Stimulated activated naive CD8-positive, alpha-beta T cell treated with anti-CD3 and anti-CD28 coated beads, Interleukin-15, Interleukin-2, amounts not matched to agents 100 ng/mL and 50 ng/mL, for 24 hours (primary cell): ENCODE measurements at regions not wholly inside any gene's neighbourhood (a gene's known extent, or its start where the extent isn't known, plus 50 kb on each side); places are given as distances from the start of the nearest gene placed in this dataset.
"Not testable (repeated sequence)": the region's sequence is repeated elsewhere in the genome, so short reads cannot be mapped to it uniquely, and the experiment has no call there.

Experiments used
- H3K27ac Mint-ChIP-seq: one replicate; pipeline ENCODE4 v1.8.0; 2021; ENCODE audit warnings: mild to moderate bottlenecking, mixed read lengths
- H3K27me3 Mint-ChIP-seq: one replicate; pipeline ENCODE4 v1.8.0; 2021; ENCODE audit warnings: mixed read lengths
- H3K36me3 Mint-ChIP-seq: one replicate; pipeline ENCODE4 v1.8.0; 2021; ENCODE audit warnings: low read depth, mixed read lengths
- H3K4me1 Mint-ChIP-seq: one replicate; pipeline ENCODE4 v1.8.0; 2021; ENCODE audit warnings: low read depth, mixed read lengths
- H3K4me3 Mint-ChIP-seq: one replicate; pipeline ENCODE4 v1.8.0; 2021; ENCODE audit warnings: mild to moderate bottlenecking, mixed read lengths
- H3K9me3 Mint-ChIP-seq: one replicate; pipeline ENCODE4 v1.8.0; 2021; ENCODE audit warnings: mixed read lengths

DNA sequence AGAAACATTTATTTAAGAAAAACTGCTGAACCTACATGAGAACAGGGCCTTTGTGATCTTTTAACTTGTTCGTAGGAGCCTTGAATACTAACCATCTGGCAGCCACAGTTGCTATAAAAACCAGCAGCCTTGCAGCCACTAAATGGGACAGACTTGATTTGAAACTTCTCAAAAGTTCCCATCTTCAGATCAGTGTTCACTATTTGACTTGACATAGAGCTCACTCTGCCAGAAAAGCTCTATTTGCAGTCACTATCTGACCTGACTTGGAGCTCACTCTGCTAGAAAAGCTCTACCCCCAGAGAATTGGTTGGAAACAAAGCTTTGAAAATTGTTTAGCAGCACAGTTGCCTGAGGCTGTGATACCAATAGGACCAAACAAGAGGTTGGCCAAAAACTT, 119.3 kb upstream of the F13A1 start:
- Mint-ChIP-seq H3K9me3 (peaks cover 4% of the 10 kb centered on the region), H3K27me3 (peaks cover 9% of the 10 kb centered on the region), H3K36me3 (no peaks in the 10 kb centered on the region), H3K27ac (no peak overlapping the region), H3K4me1 (no peaks in the 10 kb centered on the region), H3K4me3 (no peak overlapping the region)

DNA sequence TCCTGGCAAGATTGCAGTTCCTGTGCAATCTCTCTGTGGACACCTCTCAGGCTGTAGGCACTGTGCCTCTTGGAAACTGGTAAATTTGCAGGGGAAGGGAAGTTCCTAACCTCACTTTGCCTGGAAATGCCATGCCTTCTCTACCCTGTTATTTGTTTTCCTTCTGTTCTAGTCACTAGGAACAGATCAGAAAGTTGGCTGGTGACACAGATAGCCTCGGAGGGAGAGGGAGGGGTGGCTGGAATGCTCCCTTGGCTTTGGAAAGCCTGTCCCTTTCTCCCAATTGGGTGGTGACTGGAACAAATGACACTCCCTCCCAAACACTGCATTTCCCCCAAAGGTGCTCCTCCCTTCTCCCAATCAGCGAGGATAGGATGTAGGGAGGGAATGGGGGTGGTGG, 131.5 kb upstream of the F13A1 start:
- H3K27me3 Mint-ChIP-seq = peaks cover 7% of the 10 kb centered on the region
- no peak overlapping the region for H3K27ac Mint-ChIP-seq
- H3K9me3 Mint-ChIP-seq = no peaks in the 10 kb centered on the region
- H3K36me3 Mint-ChIP-seq = no peaks in the 10 kb centered on the region
- no peak overlapping the region for H3K4me3 Mint-ChIP-seq
- no peaks in the 10 kb centered on the region for H3K4me1 Mint-ChIP-seq

DNA sequence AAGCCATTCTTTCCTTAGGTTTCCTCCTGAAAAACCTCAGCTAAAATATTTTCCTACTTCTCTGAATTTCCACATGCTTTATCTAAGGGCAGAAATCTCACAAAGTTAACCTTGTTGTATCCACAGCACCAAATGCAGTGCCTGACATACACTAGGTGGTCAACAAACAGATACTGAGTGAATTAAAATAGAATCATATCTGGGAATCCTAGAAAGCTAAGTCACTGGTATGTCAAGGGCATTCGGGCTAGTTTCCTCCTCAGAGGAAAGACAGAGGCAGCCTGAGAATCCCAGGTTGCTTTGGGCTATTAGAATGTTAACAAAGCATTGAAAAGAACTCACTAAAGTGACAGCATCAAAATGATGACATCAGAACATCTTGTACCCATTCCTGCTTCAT, 132.7 kb upstream of the F13A1 start:
- H3K4me3 Mint-ChIP-seq = no peak overlapping the region
- peaks cover 7% of the 10 kb centered on the region for H3K27me3 Mint-ChIP-seq
- H3K9me3 Mint-ChIP-seq = no peaks in the 10 kb centered on the region
- no peaks in the 10 kb centered on the region for H3K4me1 Mint-ChIP-seq
- H3K27ac Mint-ChIP-seq = no peak overlapping the region
- H3K36me3 Mint-ChIP-seq = no peaks in the 10 kb centered on the region

DNA sequence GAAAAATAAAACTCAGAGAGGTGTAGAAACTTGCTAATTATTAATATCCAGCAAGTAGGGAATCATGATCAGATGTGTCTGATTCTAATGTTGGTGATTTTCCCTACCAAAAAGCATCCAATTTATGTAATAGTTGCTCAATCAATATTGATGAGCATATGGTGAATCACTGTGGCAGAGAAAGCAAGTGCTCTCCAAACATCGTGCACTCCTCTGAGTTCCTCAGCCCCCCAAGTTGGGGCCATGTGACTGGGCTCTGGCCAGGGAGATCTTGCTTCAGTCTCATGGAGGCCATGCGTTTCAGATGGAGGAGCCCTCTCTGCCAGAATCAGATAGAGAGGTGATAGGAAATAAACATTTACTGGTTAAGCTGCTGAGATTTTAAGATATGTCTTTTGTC, 133.2 kb upstream of the LY86 start:
- Mint-ChIP-seq H3K4me3 (no peak overlapping the region), H3K27ac (no peak overlapping the region), H3K4me1 (no peaks in the 10 kb centered on the region), H3K36me3 (no peaks in the 10 kb centered on the region), H3K27me3 (peaks cover 9% of the 10 kb centered on the region), H3K9me3 (peaks cover 3% of the 10 kb centered on the region)

DNA sequence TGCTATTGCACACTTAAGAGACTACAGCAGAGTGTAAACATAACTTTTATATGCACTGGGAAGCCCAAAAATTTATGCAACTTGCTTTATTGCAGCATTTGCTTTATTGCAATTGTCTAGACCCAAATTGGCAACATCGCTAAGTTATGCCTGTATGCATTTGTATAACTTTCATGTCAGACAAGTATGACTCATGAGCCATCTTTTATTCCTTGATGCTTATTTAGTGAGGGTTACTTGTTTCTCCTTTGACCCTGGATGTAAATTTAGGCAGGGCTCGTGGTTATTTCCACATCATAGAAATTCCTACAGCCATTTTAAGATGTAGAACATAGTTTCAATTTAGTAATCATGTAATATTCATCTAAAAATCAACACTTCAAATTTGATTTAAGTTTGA, 130.3 kb upstream of the LY86 start:
- Mint-ChIP-seq H3K9me3 (peaks cover 3% of the 10 kb centered on the region), H3K4me3 (no peak overlapping the region), H3K27me3 (peaks cover 14% of the 10 kb centered on the region), H3K27ac (no peak overlapping the region), H3K4me1 (no peaks in the 10 kb centered on the region), H3K36me3 (no peaks in the 10 kb centered on the region)

DNA sequence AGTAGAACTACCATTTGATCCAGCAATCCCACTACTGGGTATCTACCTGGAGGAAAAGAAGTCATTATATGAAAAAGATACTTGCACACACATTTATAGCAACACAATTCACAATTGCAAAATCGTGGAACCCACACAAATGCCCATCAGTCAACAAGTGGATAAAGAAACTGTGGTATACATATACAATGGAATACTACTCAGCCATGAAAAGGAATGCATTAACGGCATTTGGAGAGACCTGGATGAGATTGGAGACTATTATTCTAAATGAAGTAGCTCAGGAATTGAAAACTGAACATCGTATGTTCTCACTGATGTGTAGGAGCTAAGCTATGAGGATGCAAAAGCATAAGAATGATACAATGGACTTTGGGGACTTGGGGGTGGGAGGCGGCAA, 128.6 kb upstream of the LY86 start:
- not testable (repeated sequence) for H3K9me3 Mint-ChIP-seq, H3K4me1 Mint-ChIP-seq, H3K36me3 Mint-ChIP-seq, H3K27ac Mint-ChIP-seq, H3K4me3 Mint-ChIP-seq
- H3K27me3 Mint-ChIP-seq = peaks cover 19% of the 10 kb centered on the region

DNA sequence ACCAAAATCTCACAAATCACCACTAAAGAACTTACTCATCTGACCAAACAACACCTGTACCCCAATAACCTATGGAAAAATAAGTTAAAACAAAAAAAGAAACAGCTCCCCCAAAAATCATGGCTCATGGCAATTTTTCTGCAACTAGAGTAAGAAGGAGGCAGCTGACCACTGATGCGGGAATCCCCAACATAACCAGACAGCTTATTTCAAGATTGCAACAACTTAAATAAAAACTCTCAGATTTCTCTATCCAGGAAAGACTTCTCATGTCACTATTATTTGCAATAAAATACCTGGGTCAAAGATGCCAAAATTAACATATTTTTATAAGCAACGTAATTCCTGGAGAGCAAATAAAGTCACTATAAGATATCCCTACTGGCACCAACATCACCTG, 128.1 kb upstream of the LY86 start:
- H3K36me3 Mint-ChIP-seq = no peaks in the 10 kb centered on the region
- no peaks in the 10 kb centered on the region for H3K4me1 Mint-ChIP-seq
- H3K27ac Mint-ChIP-seq = no peak overlapping the region
- no peak overlapping the region for H3K4me3 Mint-ChIP-seq
- H3K27me3 Mint-ChIP-seq = peaks cover 19% of the 10 kb centered on the region
- peaks cover 3% of the 10 kb centered on the region for H3K9me3 Mint-ChIP-seq

DNA sequence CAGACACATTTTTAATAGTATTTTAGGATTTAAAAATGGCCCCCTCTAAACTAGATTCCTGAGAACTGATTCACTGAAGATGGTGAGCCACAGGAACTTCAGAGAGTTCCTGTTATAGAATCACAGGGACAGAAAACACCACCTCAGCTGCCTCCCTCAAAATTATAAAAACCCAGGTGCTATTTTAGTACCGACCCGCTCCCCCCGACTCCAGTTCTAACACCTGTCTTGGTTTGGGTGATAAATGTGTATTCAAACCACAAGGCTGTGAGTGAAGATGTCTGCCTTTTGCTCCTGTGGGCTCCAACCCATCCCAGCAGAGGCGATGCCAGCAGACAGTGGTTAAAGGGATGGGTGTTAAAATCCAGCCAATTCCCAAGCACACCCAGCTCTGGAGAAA, 127.4 kb upstream of the LY86 start:
- H3K27me3 Mint-ChIP-seq = peaks cover 20% of the 10 kb centered on the region
- peaks cover 3% of the 10 kb centered on the region for H3K9me3 Mint-ChIP-seq
- no peak overlapping the region for H3K4me3 Mint-ChIP-seq
- no peaks in the 10 kb centered on the region for H3K36me3 Mint-ChIP-seq
- no peak overlapping the region for H3K27ac Mint-ChIP-seq
- H3K4me1 Mint-ChIP-seq = no peaks in the 10 kb centered on the region

DNA sequence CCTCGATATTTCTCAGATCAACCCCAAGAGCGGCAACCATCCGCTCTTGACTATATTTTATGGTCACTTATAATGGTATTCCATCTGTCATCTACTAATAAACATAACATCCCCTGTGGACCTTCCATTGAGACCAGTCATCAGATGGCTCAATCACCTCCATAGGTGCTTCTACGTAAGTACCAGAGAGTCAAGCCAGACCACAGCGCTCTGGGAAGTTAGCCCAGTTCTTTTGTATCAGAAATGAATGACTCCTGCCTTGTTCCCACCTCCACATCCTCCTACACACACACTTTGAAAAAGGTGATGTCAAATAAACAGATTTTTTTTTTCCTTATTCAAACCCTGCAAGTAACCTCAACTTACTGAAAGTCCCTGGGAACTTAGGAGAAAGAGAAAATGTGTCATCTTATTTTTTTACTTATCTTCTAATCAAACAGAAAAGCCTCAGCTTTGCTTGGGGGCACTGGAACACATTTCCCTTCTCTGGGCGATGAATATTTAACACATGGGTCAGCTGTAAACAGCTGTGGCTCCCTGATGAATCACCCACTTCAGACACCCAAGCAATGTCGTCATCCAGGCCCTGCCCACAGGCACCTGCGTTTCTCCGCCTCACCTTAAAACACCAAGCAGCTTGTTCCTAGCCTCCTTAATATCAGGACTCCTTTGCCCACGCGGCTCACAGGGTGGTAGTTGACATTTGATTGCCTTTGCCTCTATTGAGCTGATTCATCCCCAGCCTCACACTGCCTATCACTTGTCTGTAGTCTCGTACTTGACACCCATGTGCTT, 121.4 kb upstream of the LY86 start:
- H3K4me3 Mint-ChIP-seq = no peak overlapping the region
- peaks cover 12% of the 10 kb centered on the region for H3K9me3 Mint-ChIP-seq
- no peaks in the 10 kb centered on the region for H3K36me3 Mint-ChIP-seq
- H3K27ac Mint-ChIP-seq = no peak overlapping the region
- peaks cover 12% of the 10 kb centered on the region for H3K27me3 Mint-ChIP-seq
- no peaks in the 10 kb centered on the region for H3K4me1 Mint-ChIP-seq

DNA sequence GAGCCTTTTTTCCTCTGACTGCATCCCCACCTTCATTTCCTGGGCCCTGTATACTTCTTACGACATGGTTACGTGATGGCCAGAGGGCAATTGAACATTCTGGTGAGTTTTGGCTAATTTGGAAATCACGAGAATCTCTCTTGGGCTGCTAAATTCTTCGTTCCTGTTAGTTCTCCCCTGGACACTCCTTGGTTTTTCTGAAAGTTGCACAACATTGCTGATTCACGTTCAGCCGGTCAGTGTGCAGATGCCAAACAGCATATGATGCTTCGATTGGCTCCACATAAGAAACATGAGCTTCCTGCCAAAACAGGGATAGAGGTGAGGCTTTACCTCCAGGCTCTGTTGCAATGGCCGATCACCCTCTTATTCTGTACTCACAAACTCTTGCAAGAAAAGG, 119.4 kb upstream of the LY86 start:
- peaks cover 6% of the 10 kb centered on the region for H3K27me3 Mint-ChIP-seq
- no peaks in the 10 kb centered on the region for H3K36me3 Mint-ChIP-seq
- H3K9me3 Mint-ChIP-seq = peaks cover 12% of the 10 kb centered on the region
- H3K27ac Mint-ChIP-seq = no peak overlapping the region
- H3K4me1 Mint-ChIP-seq = no peaks in the 10 kb centered on the region
- H3K4me3 Mint-ChIP-seq = no peak overlapping the region

DNA sequence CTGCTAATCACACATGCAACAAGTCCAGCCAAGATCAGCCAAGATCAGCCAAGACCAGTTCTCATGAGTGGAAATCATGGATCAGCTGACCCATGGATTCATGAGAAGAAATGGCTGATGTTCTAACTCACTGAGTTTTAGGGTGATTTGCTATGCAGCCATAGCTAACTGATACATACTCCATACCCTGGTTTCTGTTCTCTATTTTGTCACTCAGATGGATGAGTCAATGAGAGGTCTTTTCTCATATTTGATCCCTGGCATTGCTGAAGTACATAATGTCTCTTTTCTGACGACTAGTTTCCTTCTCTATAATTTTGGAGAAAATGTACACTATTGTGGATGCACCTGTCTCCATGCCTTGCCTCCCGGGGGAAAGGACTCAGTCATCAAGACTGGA, 118.4 kb upstream of the LY86 start:
- Mint-ChIP-seq H3K36me3 (no peaks in the 10 kb centered on the region), H3K9me3 (peaks cover 12% of the 10 kb centered on the region), H3K27ac (no peak overlapping the region), H3K27me3 (peaks cover 6% of the 10 kb centered on the region), H3K4me3 (no peak overlapping the region), H3K4me1 (no peaks in the 10 kb centered on the region)

DNA sequence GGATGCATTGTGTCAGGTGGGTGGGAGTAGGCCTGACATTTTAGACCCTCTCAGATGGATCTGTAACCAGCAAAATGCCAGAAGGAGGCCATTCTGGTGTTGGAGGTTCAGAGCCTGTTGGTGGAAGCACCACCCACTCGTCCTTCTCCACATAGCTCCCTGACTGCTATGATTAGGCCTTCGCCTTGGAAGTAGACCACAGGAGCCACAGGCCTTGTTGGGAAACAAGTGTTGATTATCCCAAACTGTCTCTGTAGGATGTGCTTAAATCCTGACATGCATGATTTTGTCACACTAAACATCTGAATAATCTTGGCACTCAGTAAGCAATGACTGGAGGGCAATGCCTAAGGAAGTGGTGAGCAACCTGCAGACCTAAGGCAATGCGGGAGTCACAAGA, 117.2 kb upstream of the LY86 start:
- peaks cover 12% of the 10 kb centered on the region for H3K9me3 Mint-ChIP-seq
- H3K4me1 Mint-ChIP-seq = no peaks in the 10 kb centered on the region
- no peak overlapping the region for H3K27ac Mint-ChIP-seq
- no peaks in the 10 kb centered on the region for H3K36me3 Mint-ChIP-seq
- H3K4me3 Mint-ChIP-seq = no peak overlapping the region
- H3K27me3 Mint-ChIP-seq = peaks cover 4% of the 10 kb centered on the region

DNA sequence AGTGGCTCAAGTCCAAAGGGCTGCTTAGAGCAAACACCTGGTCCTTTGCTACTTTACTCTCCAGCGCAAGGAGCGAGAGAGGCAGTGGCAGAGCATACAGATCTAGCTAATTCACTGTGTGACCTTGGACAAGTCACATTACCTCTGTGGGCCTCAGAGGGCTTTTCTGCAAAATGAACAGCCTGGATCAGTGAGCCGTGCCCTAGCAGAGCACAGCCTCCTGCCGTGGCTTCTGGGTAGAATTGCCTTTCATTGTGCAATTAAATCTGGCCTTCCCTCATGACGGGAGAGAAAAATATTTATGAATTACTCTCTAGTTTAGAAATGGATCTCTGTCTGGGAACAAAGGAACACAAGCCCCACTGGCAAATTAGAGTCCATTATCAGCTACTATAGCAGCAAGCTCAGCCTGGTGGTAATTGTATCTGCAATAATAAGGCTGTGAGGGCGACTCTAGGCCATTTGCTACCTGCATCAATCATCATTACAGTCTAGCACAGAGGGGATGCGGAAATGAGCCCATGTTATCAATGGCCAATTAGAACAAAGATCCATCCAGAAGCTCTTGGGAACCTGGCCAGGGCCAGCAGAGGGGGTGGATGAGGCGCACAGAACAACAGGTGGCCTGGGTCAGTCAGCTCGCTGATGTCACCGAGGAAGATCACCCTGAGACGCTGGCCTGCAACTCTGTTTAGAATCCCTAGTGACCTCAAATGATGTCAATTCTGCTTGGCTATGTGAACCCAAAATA, 114.2 kb upstream of the LY86 start:
- Mint-ChIP-seq H3K4me3 (no peak overlapping the region), H3K9me3 (peaks cover 12% of the 10 kb centered on the region), H3K4me1 (no peaks in the 10 kb centered on the region), H3K27me3 (peaks cover 20% of the 10 kb centered on the region), H3K36me3 (no peaks in the 10 kb centered on the region), H3K27ac (no peak overlapping the region)

DNA sequence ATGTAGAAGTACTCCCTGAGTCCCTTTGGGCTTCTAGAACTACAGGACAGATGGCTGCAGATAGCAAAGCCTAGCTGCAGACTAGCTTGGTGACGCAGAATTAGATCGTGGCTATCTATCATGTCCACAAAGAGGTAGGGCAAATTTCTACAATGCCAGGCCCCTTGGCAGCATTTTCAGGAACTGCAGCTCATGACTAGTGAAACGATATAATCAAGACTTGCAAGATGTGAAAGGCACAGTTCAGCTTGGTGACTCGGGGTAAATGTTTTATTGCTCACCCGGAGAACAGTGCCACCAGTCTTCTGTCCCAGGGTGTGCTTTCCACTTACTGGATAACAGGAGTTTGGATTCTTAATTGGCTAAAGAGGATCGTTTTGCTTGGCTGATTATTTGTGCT, 108.7 kb upstream of the LY86 start:
- Mint-ChIP-seq H3K27ac (no peak overlapping the region), H3K27me3 (peaks cover 32% of the 10 kb centered on the region), H3K9me3 (peaks cover 4% of the 10 kb centered on the region), H3K36me3 (no peaks in the 10 kb centered on the region), H3K4me1 (no peaks in the 10 kb centered on the region), H3K4me3 (no peak overlapping the region)

DNA sequence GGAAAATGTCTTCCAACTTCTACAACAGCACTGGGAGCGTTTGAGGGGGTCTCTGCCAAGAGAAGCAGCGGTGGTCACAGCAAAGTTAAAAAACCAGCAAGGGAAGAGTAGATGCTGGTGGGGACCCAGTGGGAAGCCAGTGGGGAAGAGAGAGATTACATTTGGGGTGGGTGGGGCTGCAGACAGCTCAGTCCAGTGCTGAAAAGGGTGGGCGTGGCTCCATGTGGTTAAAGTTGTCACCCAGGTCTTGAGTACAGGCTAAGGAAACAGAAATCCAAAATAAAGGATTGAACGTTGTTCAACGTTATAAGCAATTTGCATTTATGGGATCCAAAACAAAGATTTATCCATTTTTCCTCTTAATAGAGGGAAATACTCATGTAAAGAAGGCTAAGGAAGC, 106.3 kb upstream of the LY86 start:
- Mint-ChIP-seq H3K36me3 (no peaks in the 10 kb centered on the region), H3K27ac (no peak overlapping the region), H3K4me1 (no peaks in the 10 kb centered on the region), H3K9me3 (peaks cover 4% of the 10 kb centered on the region), H3K4me3 (no peak overlapping the region), H3K27me3 (peaks cover 32% of the 10 kb centered on the region)

DNA sequence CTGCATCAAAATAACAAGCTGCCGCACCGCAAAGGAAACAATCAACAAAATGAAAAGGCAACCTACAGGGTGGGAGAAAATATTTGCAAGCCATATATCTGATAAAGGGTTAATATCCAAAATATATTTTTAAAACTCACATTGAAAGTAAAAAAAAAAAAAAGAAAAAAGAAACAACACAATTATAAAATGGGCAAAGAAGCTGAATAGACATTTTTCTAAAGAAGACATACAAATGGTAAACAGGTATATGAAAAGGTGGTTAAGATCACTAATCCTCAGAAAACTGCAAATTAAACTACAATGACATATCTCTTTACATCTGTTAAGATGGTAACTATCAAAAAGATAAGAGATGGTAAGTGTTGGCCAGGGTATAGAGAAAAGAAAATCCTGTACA, 105.4 kb upstream of the LY86 start:
- Mint-ChIP-seq H3K9me3 (peaks cover 4% of the 10 kb centered on the region), H3K4me3 (no peak overlapping the region), H3K27me3 (peaks cover 23% of the 10 kb centered on the region), H3K36me3 (no peaks in the 10 kb centered on the region), H3K27ac (no peak overlapping the region), H3K4me1 (no peaks in the 10 kb centered on the region)
